ENCODE measurements at regions not wholly inside any gene's neighbourhood (a gene's known extent, or its start where the extent isn't known, plus 50 kb on each side); places are given as distances from the start of the nearest gene placed in this dataset.

DNA sequence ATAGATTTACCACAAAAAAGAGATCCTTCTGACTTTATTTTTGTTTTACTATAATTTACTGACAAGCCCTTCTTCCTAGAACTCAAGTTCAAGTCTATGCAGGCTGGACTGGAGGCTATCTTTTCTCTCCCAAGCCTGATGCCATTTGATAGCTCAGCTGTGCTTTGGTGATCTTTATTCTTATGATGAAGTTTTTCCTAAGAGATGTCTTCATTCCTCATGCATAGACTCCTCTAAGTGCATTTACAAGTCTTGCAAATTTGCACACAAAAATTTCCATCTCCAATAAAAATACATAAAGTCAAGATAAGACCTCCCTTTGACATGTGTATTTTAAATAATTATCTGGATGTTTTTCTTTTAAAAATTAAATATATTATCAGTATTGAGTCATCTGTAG lies 167.4 kb upstream of the ETAA1 start:
- Histone ChIP-seq H3K9ac (replicated peaks; ENCODE audit: extremely low read depth, insufficient read depth, low read length) (no peak overlapping the region), H3K4me2 (ENCODE audit: insufficient read depth, low read length) (no peak overlapping the region), H3K79me2 (ENCODE audit: control insufficient read depth, insufficient read depth, low read length) (no peaks in the 10 kb centered on the region), H3K36me3 (ENCODE audit: control insufficient read depth in 2 of 2, extremely low read depth in 1 of 2, insufficient read depth in 2 of 2, low read length in 2 of 2) (no peaks in the 10 kb centered on the region), H2AFZ (ENCODE audit: low read depth, low read length) (no peak overlapping the region), H3K9me3 (replicated peaks; ENCODE audit: control insufficient read depth, insufficient read depth, low read length) (no peaks in the 10 kb centered on the region), H3K4me1 (ENCODE audit: control insufficient read depth, extremely low read depth, insufficient read depth, low read length) (no peaks in the 10 kb centered on the region), H3K27me3 (ENCODE audit: control insufficient read depth in 2 of 2, insufficient read depth in 2 of 2, low read length in 2 of 2) (no peaks in the 10 kb centered on the region), H3K27ac (ENCODE audit: insufficient read depth, low read depth, low read length) (no peak overlapping the region), H3K9me1 (replicated peaks; ENCODE audit: control insufficient read depth, extremely low read depth, insufficient read depth, low read length) (no peaks in the 10 kb centered on the region), H3K4me3 (replicated peaks in 1 of 3; ENCODE audit: insufficient read depth in 1 of 3, low read depth in 1 of 3, low read length in 3 of 3) (no peak overlapping the region), H4K20me1 (replicated peaks; ENCODE audit: control insufficient read depth, extremely low read depth, insufficient read depth, low read length) (no peaks in the 10 kb centered on the region)
- DNase-seq (ENCODE audit: low read depth, low spot score), result no peak
- no peak for TF ChIP-seq POLR2AphosphoS5 (IDR thresholded peaks at IDR 0.05; ENCODE audit: insufficient read depth, low read depth, low read length)
- TF ChIP-seq, protein P1, sequence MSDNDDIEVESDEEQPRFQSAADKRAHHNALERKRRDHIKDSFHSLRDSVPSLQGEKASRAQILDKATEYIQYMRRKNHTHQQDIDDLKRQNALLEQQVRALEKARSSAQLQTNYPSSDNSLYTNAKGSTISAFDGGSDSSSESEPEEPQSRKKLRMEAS (IDR thresholded peaks at IDR 0.05; ENCODE audit: insufficient read depth, insufficient read length), result no peak
- TF ChIP-seq, protein P2, sequence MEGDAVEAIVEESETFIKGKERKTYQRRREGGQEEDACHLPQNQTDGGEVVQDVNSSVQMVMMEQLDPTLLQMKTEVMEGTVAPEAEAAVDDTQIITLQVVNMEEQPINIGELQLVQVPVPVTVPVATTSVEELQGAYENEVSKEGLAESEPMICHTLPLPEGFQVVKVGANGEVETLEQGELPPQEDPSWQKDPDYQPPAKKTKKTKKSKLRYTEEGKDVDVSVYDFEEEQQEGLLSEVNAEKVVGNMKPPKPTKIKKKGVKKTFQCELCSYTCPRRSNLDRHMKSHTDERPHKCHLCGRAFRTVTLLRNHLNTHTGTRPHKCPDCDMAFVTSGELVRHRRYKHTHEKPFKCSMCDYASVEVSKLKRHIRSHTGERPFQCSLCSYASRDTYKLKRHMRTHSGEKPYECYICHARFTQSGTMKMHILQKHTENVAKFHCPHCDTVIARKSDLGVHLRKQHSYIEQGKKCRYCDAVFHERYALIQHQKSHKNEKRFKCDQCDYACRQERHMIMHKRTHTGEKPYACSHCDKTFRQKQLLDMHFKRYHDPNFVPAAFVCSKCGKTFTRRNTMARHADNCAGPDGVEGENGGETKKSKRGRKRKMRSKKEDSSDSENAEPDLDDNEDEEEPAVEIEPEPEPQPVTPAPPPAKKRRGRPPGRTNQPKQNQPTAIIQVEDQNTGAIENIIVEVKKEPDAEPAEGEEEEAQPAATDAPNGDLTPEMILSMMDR (IDR thresholded peaks at IDR 0.05; ENCODE audit: extremely low read depth in 1 of 2, insufficient read depth in 1 of 2, low read depth in 1 of 2, low read length in 2 of 2), result no peak
- TF ChIP-seq JUN (IDR thresholded peaks at IDR 0.05; ENCODE audit: borderline replicate concordance, insufficient read depth, insufficient read length, low read depth), result no peak
- TF ChIP-seq EZH2 (IDR thresholded peaks at IDR 0.05; ENCODE audit: borderline replicate concordance, low read depth, low read length, severe bottlenecking), result no peak
- TF ChIP-seq POLR2A (IDR thresholded peaks at IDR 0.05; ENCODE audit: low read depth, low read length), result no peak
- no peak for TF ChIP-seq GATA2 (IDR thresholded peaks at IDR 0.05; ENCODE audit: insufficient read depth, insufficient read length, low read depth, low read length)
- TF ChIP-seq FOS (IDR thresholded peaks at IDR 0.05; ENCODE audit: borderline replicate concordance, insufficient read depth, low read length), result no peak
- TF ChIP-seq MYC (IDR thresholded peaks at IDR 0.05; ENCODE audit: low read depth, low read length), result no peak
- BruUV-seq (replicated peaks), result no TSS peak
- POLR2A ChIA-PET, result no interaction called here
- intact Hi-C loops (cut with micrococcal nuclease), result loop anchor here (5.0 kb wide), 1 partner anchor 108 kb away; no protein-coding TSS in a partner anchor
- dilution Hi-C loops (cut with MboI; ENCODE audit: extremely low pct_ligation_motif_present, low sequenced_read_pairs), result no loop called here
- no peak for FAIRE-seq
- CTCF ChIA-PET, result no interaction called here

Data from endothelial cell of umbilical vein (primary cell).